Endothelial cell of umbilical vein (primary cell): ENCODE measurements at regions not wholly inside any gene's neighbourhood (a gene's known extent, or its start where the extent isn't known, plus 50 kb on each side); places are given as distances from the start of the nearest gene placed in this dataset.

Experiments used
- BruUV-seq: library from RNA; stranded (reverse); fragments of 400-500 nt; replicated peaks from 2 replicates; lab custom pipeline; 2021; lab: Mats Ljungman, UMichigan
- CTCF ChIA-PET: fragments of 300-600, 350-600 bp; sonication (Branson Sonifier 250); formaldehyde crosslinking; loops from one replicate; lab custom pipeline; 2021; ENCODE audit warnings: antibody characterized with exemption, inconsistent platforms; lab: Charles Lee
- POLR2A ChIA-PET: fragments of 300-600, 350-600 bp; sonication (Branson Sonifier 250); formaldehyde crosslinking; loops from one replicate; lab custom pipeline; 2021; ENCODE audit warnings: antibody characterized with exemption, inconsistent platforms; lab: Charles Lee
- DNase-seq: peaks from one replicate; pipeline ENCODE4 v3.0.0-alpha.2; 2011; ENCODE audit warnings: low read depth, low spot score
- FAIRE-seq: peaks from 2 replicates; lab custom pipeline; 2011; peaks lifted over from hg19 to GRCh38; lab: Jason Lieb, UNC
- H2AFZ ChIP-seq: 2 replicates; pipeline ENCODE4 v1.6.0; 2012; ENCODE audit warnings: low read depth, low read length, control low read depth, inconsistent platforms
- H3K27ac ChIP-seq: 2 replicates; pipeline ENCODE4 v1.5.1; 2011; ENCODE audit warnings: low read depth, mild to moderate bottlenecking, control low read depth, low read length, moderate library complexity; ENCODE audit not compliant: insufficient read depth
- H3K27me3 ChIP-seq, 2 experiments: 2 replicates each; pipeline versions ENCODE4 v1.6.0 to v1.6.1; 2011; ENCODE audit warnings: low read length in 2 of 2, mixed read lengths in 1 of 2; ENCODE audit not compliant: control insufficient read depth in 2 of 2, insufficient read depth in 2 of 2
- H3K36me3 ChIP-seq, 2 experiments: 2 replicates in 1 of 2; 3 replicates in 1 of 2; pipeline ENCODE4 v1.5.1; 2011; ENCODE audit warnings: low read length in 2 of 2, mild to moderate bottlenecking in 1 of 2, moderate library complexity in 1 of 2; ENCODE audit not compliant: control insufficient read depth in 2 of 2, insufficient read depth in 2 of 2; ENCODE audit errors: extremely low read depth in 1 of 2
- H3K4me1 ChIP-seq: 3 replicates; pipeline ENCODE4 v1.5.1; 2011; ENCODE audit warnings: mild to moderate bottlenecking, low read length; ENCODE audit not compliant: control insufficient read depth, insufficient read depth; ENCODE audit errors: extremely low read depth
- H3K4me2 ChIP-seq: 2 replicates; pipeline ENCODE4 v1.6.1; 2011; ENCODE audit warnings: low read length, control low read depth, mixed read lengths; ENCODE audit not compliant: insufficient read depth
- H3K4me3 ChIP-seq, 3 experiments: fragments of 200-600 bp in 1 of 3; sonication (generic), shearing (Covaris generic) in 1 of 3; replicated peaks in 1 of 3; 2 replicates each; pipeline ENCODE4 v1.5.1; 2011 to 2016; ENCODE audit warnings: control low read depth in 3 of 3, low read length in 3 of 3, mild to moderate bottlenecking in 2 of 3, inconsistent platforms in 1 of 3, low read depth in 1 of 3, moderate library complexity in 1 of 3; ENCODE audit not compliant: insufficient read depth in 1 of 3
- H3K79me2 ChIP-seq: 2 replicates; pipeline ENCODE4 v1.6.0; 2012; ENCODE audit warnings: low read length, inconsistent platforms; ENCODE audit not compliant: control insufficient read depth, insufficient read depth
- H3K9ac ChIP-seq: replicated peaks from 2 replicates; pipeline ENCODE3; 2011; ENCODE audit warnings: low read length, control low read depth; ENCODE audit not compliant: insufficient read depth; ENCODE audit errors: extremely low read depth
- H3K9me1 ChIP-seq: replicated peaks from 3 replicates; pipeline ENCODE4 v1.6.0; 2011; ENCODE audit warnings: mild to moderate bottlenecking, low read length; ENCODE audit not compliant: control insufficient read depth, insufficient read depth; ENCODE audit errors: extremely low read depth
- H3K9me3 ChIP-seq: replicated peaks from 2 replicates; pipeline ENCODE4 v1.5.1; 2012; ENCODE audit warnings: low read length, inconsistent platforms; ENCODE audit not compliant: control insufficient read depth, insufficient read depth
- H4K20me1 ChIP-seq: replicated peaks from 2 replicates; pipeline ENCODE3; 2011; ENCODE audit warnings: mild to moderate bottlenecking, low read length; ENCODE audit not compliant: control insufficient read depth, insufficient read depth; ENCODE audit errors: extremely low read depth
- CTCF ChIP-seq, 2 donors: IDR thresholded peaks; 1 replicate in 1 of 2; 2 replicates in 1 of 2; pipeline ENCODE4 v1.5.1; 2011; ENCODE audit warnings: low read length in 2 of 2, mild to moderate bottlenecking in 2 of 2, moderate library complexity in 2 of 2, control low read depth in 1 of 2, inconsistent platforms in 1 of 2, low read depth in 1 of 2; ENCODE audit not compliant: insufficient read depth in 1 of 2; ENCODE audit errors: extremely low read depth in 1 of 2
- EZH2 ChIP-seq: IDR thresholded peaks from 2 replicates; pipeline ENCODE4 v1.6.1; 2012; ENCODE audit warnings: borderline replicate concordance, low read depth, mild to moderate bottlenecking, moderate library complexity, low read length, inconsistent platforms; ENCODE audit not compliant: severe bottlenecking
- FOS ChIP-seq: IDR thresholded peaks from 2 replicates; pipeline ENCODE4 v1.6.1; 2011; ENCODE audit warnings: mild to moderate bottlenecking, low read length, moderate library complexity, borderline replicate concordance; ENCODE audit not compliant: insufficient read depth
- GATA2 ChIP-seq: IDR thresholded peaks from 2 replicates; pipeline ENCODE4 v1.7.0; 2011; ENCODE audit warnings: low read depth, mild to moderate bottlenecking, moderate library complexity, mixed read lengths, low read length; ENCODE audit not compliant: insufficient read length, insufficient read depth
- JUN ChIP-seq: IDR thresholded peaks from 2 replicates; pipeline ENCODE4 v1.6.1; 2011; ENCODE audit warnings: borderline replicate concordance, low read depth; ENCODE audit not compliant: insufficient read length, insufficient read depth
- MAX ChIP-seq: IDR thresholded peaks from 2 replicates; pipeline ENCODE4 v1.6.1; 2011; ENCODE audit not compliant: insufficient read depth, insufficient read length
- MYC ChIP-seq: IDR thresholded peaks from one replicate; pipeline ENCODE4 v1.6.1; 2011; ENCODE audit warnings: mild to moderate bottlenecking, low read depth, low read length
- POLR2A ChIP-seq: IDR thresholded peaks from 2 replicates; pipeline ENCODE4 v1.6.1; 2012; ENCODE audit warnings: low read depth, mild to moderate bottlenecking, control low read depth, low read length
- POLR2AphosphoS5 ChIP-seq: IDR thresholded peaks from 2 replicates; pipeline ENCODE4 v1.6.1; 2012; ENCODE audit warnings: low read depth, mild to moderate bottlenecking, control low read depth, low read length, moderate library complexity; ENCODE audit not compliant: insufficient read depth
- dilution Hi-C: fragments of 300-500 bp; cut with MboI; formaldehyde crosslinking; loops from one replicate; pipeline ENCODE4 v1.15.0; 2019; ENCODE audit warnings: low sequenced_read_pairs; ENCODE audit not compliant: extremely low pct_ligation_motif_present
- intact Hi-C: fragments of 100-400 bp; cut with micrococcal nuclease; formaldehyde crosslinking; loops from one replicate; pipeline ENCODE4 v1.10.0; 2022

GRCh38 chr7:49707891-49708290 lies 65.5 kb upstream of the VWC2 start:
- Histone ChIP-seq H3K9me1 (no peaks in the 10 kb centered on the region), H3K4me2 (no peak overlapping the region), H2AFZ (no peak overlapping the region), H3K27ac (no peak overlapping the region), H3K27me3 (no peaks in the 10 kb centered on the region), H3K79me2 (no peaks in the 10 kb centered on the region), H4K20me1 (no peaks in the 10 kb centered on the region), H3K4me3 (no peak overlapping the region), H3K9me3 (peaks cover 5% of the 10 kb centered on the region), H3K36me3 (no peaks in the 10 kb centered on the region), H3K9ac (no peak overlapping the region), H3K4me1 (no peaks in the 10 kb centered on the region)
- BruUV-seq: no TSS peak
- CTCF ChIA-PET: no interaction called here
- POLR2A ChIA-PET: no interaction called here
- TF ChIP-seq EZH2 (no peak), POLR2A (no peak), FOS (no peak), MAX (no peak), CTCF (IDR thresholded peaks at IDR 0.05; ENCODE audit: extremely low read depth in 1 of 2, insufficient read depth in 1 of 2, low read depth in 1 of 2, low read length in 2 of 2) (no peak), POLR2AphosphoS5 (no peak), JUN (no peak), GATA2 (no peak), MYC (no peak)
- dilution Hi-C loops (no loop called here), intact Hi-C loops (no loop called here)
- FAIRE-seq (no peak), DNase-seq (no peak)
